CD4-positive, alpha-beta T cell treated with Interleukin-15 for 4 hours (primary cell): ENCODE measurements at regions not wholly inside any gene's neighbourhood (a gene's known extent, or its start where the extent isn't known, plus 50 kb on each side); places are given as distances from the start of the nearest gene placed in this dataset.

Source experiments
- DNase-seq: peaks from one replicate; pipeline ENCODE4 v3.0.0-alpha.2; 2020; ENCODE audit warnings: low spot score

DNA sequence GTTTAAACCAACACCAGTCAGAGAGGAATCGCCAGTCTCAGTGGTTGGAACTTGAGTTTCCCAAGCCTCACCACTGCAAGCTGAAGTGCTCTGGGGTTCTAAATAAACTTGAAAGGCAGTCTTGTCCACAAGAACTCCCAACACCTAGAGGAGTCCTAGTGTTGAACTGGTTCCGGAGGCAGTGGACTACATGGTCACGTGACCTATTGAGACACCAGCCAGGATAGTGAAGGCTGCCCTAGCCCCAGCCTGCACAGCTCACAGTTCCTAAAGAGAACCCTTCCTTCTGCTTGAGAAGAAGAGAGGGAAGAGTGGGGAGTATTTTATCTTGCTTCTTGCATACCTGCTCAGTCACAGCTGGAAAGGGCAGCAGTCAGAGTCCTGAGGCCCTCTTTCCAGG lies 1012.7 kb upstream of the ADGRL3 start:
- no peak for DNase-seq

DNA sequence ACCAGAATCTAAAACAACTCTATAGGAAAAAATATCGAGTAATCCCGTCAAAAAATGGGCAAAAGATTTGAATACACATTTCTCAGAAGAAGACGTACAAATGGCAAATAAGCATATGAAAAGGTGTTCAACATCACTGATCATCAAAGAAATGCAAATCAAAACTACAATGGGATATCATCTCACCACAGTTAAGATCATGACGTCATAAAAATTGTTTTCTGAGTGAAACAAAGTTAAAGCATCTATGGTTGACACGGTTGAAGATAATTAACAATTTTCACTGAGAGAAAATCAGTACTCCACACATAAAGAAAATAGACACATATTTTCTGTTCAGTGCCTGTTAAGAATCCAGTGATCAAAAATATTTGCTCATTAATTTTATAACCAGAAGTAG lies 1010.8 kb upstream of the ADGRL3 start:
- DNase-seq: no peak

DNA sequence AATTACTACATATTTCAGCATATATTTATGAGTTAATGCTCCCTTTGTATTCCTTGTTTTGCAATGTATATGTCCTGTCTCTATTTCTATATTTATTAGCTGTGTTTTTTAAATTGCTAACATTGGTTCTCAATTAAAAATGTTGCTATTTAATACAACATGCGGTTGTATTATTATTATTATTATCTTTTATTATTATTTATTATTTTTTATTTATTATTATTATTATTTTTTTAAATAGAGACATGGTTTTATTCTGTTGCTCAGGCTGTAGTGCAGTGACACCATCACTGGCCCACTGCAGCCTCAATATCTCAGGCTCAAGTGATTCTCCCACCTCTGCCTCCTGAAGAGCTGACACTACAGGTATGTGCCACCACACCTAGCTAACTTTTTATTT lies 1005.9 kb upstream of the ADGRL3 start:
- DNase-seq: no peak

DNA sequence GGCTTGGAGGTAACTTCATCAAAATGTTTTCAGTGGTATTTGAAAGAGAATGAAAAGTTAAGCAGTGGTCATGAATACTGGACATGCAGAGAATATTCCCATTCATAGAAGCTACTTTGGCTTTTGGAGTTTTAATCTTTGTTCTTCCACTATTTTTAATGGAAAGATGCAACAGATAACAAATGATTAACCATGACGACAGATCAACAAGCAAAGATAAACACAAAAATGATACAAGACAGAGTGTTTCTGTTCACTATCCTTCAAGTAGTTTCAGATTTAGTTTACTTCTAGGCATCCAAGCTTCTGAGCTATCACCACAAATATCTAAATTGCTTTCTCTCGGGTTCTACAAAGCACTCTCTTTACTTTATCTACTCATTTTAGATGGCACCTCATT lies 1004.9 kb upstream of the ADGRL3 start:
- DNase-seq: no peak

DNA sequence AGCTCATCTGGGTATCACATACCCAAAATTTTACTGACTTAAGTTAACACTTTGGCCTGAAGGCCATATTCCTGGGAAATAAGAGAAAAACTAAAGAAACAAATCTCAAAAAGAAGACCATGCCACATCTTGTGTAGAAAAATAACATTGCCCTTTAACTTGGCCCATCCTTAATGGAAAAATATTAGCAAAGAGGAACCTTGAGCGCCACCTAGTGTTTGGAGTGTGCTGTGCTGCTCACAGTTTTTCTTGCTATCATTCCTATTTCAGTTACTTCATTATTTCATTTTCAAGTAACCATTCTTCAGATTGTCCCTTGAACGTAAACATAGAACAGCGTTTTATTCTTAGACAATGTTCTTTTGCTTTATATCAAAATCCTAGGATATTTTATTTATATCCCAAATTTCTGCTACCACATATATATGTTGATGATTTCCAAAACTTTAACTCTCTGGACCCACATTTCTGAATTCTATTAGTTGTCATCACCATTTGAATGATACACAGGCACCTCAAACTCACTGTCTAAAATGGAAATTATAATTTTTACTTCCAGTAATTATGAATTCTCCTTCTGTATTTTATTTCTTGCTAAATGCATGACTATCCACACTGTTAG lies 999.0 kb upstream of the ADGRL3 start:
- peak; percentile 6 for DNase-seq

DNA sequence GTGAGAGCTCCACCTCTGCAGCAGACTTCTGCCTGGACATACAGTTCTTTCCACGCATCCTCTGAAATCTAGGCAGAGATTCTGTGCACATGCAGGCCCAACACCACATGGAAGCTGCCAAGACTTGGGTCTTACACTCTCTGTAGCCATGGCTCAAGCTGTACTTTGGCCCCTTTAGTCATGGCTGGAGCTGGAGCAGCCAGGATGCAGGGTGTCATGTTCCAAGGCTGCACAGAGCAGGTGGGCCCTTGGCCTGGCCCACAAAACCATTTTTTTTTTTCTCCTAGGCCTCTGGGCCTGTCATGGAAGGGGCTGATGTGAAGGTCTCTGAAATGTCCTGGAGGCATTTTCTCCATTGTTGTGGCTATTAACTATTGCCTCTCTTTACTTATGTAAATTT lies 990.5 kb upstream of the ADGRL3 start:
- DNase-seq: no peak

DNA sequence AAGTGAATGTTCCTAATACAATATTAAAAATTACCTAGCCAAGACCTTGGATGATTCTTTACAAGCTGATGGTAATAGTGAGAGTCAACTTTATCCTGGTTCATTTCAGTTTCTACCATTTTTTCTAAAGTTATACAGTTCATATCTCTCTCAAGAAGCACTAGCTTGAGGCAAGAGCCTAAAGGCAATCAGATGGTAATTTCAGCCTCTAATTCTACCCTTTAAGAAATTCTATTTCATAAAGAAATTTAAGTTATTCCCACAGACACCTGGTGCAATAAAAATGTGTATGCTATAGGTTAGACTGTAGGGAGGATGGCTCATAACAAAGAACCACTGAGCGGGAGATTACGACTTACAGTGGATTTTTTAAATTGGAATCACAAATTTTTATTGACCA lies 984.2 kb upstream of the ADGRL3 start:
- no peak for DNase-seq

DNA sequence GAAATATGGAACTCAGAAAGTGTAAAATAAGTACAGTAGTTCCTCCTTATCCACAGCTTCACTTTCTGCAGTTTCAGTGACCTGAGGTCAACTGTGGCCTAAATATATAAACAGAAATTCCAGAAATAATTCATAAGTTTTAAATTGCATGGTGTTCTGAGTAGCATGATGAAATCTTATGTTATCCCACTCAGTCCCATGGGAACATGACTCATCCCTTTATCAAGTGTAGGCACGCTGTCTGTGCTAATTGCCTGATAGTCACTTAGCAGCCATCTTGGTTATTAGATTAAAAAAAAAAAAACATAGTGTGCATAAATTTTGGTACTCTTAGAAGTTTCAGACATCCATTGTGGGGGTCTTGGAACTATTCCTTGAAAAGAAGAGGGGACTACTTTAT lies 983.4 kb upstream of the ADGRL3 start:
- DNase-seq: no peak

DNA sequence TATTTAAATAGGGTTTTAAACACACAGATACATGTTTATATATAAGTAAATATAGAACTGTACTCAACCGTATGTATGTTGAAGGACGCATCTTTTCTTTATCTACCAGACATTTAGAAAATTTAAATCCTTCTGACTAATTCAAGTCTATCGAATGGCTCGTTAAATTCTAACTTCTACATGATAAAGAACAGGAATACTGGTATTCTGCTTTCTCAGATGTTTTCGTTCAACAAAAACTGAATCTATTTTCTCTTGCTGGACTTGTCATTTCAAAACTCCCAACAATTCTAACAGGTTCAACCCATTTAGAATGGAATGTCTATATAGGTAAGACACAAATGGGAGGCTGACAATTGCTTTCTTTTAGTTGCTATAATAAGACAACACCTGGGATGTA lies 978.3 kb upstream of the ADGRL3 start:
- DNase-seq: no peak

DNA sequence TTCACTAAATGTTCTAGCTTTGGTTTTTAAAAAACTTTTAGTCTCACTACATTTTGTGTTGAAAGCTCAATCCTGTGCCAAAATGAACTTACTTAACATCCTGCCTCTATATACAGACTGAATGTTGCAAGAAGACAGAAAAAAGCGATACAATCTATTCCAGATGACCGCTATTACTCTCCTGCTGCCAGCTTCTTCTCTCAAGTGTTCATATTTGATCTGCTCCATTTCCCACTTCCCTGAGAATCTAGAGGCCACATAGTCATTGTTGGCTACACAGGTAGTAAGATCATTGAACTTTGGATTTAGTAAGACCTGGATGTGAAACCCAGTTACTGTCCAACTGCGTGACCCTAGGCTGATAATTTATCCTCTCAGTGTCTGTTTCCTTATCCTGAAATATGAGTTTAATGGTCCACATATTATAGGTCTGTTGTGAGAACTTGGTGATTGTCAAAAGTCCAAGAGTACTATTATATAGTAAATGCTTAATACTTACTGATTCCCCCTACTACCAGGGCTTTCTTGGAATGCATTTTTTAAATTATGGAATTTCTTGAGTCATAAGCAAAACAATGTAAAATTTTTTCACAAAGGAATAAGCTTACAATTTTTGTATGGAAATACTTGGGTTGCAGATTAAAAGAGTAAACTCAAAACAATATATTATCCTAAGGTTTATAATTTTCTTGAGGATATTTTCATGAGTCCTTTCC lies 976.8 kb upstream of the ADGRL3 start:
- DNase-seq: no peak

DNA sequence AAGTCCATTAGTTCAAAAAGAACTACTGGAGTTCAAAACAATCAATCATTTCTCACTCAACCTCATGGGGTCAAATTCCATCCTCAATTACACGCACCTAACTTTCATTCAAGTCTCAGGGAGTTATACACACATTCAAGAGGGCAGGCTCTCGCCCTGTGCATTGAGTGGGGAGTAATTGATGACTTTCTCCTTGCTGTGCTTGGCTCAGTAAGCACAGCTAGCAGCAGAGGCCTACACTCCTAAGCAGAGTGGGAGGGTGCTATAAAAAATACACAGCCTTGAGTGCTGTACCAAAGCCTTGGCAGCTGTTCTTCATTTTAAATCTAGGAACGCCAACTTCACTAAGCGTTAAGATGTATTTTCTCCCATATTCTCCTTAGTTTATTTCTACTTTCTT lies 958.3 kb upstream of the ADGRL3 start:
- no peak for DNase-seq

DNA sequence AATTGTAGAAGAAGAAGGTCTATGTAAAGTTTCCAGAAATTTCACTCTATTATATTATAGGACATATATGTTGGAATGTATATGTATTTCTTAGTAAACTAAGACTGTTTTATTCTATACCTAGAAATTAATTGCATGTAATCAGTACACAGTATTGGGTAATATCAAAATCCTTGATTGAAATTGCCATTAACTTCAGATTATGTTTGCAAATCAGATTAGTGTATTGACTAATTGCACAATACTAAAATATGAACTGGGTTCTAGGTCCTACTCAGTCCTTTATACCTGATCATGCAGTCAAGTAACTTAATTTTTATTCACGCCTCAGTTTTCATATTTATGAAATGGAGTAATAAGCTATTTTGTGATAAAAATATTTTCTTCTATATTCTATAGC lies 950.3 kb upstream of the ADGRL3 start:
- DNase-seq: no peak

DNA sequence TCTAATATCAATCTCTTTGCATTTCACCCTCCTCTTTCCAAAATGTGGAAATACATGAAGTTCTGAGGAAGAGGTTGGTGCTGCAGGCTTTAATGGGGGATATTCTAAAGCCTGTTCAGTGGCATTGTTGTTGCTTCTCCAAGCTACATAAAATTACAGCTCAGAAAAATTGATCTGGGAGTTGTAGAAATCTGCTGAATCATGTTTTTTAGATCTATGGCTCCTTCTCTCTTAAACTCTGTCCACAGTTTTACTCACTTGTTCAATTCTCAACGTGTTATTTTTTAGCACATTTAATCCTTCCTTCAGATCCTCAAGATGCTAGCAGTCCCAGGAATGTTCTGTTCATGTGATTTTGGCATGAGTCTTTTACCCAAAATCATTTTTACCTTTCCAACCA lies 949.5 kb upstream of the ADGRL3 start:
- DNase-seq: no peak

DNA sequence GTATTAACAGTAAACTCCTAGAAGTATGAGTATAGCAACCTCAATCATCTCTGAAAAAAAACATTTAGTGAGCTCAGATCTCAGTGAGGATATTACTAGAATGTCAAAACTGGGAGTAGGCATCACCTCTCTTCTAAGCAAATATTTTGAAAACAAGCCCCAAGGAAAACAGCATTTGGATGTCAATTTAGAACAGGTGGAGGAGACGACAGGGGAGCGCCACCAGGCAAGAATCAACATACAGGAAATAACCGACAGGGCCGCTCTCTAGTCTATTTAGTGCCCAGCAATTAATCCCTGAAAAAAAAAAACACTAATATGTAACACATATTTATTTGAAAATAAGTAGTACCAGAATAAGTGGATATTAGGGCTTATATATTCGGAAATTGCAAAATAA lies 940.3 kb upstream of the ADGRL3 start:
- no peak for DNase-seq

DNA sequence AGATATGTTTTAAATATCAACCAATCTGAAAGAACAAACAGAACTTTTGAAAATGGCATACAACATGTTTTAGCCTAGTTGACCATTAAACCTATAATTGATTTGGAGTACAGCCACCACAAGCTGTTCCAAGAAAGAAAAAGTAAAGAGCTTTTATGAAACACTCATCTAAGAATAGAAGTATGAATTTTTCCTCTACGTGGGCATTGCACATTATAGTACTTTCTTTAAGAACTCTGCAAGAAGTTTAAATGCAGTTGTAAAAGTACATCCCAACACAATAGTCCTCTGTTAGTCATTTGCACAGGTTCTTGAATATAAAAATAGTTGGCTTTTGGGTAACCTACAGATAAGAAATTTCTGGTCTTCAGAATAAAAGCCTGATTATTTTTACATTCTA lies 933.6 kb upstream of the ADGRL3 start:
- no peak for DNase-seq

DNA sequence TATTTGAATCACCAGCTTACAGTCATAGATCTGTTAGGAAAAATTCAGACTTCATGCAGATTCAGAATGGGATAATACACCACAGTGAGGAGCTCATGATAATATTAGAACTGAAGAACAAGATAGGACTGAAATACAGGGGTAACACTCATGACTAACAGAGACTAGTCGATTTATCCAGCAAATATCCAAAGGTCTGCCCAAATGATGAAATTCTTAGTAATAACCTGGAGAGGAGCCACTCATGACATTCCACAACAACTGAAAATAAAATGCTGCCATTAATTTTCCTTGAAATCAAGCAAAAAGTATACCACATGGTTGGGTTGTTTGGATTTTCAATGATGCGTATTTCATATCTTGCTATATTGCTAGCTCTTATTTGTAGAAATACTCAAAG lies 903.7 kb upstream of the ADGRL3 start:
- DNase-seq: no peak

DNA sequence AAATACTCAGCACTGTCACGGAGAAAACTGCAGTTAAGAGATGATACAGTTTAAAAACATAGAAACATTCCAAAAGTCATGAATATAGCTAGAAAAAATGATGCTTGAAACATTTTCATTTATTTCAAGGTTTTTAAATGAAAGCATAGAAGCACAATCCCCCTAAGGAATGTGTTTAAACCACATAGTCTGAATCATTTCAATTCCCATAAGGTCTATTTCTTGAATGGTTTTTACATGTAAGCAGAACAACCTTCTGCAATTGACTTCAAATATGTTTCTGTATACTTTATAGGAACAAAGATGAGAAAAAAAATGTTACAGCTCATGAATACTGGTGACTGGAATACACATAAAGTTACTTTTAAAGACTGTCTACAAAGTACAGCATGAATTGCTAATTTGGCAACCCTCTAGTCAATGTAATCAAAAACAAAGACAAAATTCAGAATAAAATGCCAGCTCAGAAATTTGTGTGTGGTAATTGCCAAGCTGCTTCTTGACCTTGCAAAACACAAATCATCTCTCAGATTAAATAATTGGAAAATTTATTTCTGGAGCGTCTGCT lies 886.4 kb upstream of the ADGRL3 start:
- no peak for DNase-seq

DNA sequence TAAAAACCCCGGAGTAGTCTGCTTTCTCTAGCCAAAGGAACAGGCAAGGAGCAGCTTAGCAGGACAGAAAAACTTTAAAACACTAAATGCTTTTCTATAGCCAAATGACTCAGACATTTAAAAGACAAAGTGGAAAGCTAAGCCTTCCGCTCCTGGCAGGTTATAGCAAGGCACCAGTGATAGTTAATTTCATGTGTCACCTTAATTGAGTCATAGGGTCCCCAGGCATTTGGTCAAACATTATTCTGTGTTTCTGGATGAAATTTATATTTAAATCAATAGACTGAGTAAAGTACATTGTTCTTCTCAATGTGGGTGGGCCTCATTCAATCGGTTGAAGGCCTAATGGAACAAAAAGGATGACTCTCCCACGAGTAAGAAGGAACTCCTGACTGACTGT lies 885.7 kb upstream of the ADGRL3 start:
- no peak for DNase-seq

DNA sequence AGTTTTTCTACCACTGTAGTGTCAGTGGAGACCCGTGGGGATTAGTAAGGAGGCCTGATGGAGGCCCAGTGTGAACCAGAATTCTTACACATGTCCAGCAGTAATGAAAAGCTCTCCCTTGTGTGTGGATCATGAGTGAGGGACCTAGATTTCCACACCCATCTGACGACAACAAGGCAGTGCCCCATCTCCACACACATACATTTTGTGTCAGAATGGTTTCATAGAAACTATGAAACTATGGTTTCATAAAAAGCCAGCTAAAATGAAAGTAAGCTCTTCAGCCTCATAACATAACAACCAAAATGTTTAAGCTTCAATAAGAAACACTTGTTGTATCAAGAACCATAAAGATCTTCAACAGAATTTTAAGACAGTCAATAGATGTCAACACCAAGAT lies 884.5 kb upstream of the ADGRL3 start:
- no peak for DNase-seq

DNA sequence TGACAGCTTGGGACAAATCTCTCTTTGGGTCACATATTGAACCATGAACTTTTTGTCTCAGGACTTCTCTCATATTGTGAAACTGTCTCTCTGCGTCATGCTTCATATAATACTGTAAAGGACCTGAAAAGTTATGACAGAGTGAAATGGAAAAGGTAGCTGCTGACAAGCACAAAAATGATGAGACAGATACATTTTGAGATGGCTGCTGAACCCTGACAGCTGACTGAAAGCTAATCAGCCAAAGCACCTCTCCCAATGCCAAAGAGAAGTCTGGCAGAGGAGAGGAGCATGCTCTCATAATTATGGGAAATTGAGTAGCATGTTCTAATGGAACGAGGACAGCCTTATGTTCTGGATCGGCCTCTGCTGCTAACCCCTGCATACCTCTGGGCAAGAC lies 873.4 kb upstream of the ADGRL3 start:
- DNase-seq: no peak

DNA sequence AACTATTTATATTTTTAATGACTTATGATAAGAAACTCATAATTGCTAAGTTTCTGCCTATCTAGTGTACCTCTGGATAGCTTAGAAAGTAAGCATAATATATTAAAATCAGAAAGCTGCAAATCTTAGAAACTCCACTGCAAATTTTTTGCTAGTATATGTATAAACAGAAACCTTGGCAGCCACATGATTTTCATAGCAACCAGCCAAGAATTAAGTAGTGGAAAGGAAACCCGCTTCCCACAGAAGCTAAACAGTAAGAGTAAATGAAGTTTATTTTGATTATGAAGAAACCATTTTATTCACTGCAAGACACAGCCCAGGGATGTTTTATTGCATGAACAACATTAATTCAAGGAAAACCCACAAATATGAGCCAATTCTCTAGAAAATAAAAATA lies 872.5 kb upstream of the ADGRL3 start:
- DNase-seq: no peak

DNA sequence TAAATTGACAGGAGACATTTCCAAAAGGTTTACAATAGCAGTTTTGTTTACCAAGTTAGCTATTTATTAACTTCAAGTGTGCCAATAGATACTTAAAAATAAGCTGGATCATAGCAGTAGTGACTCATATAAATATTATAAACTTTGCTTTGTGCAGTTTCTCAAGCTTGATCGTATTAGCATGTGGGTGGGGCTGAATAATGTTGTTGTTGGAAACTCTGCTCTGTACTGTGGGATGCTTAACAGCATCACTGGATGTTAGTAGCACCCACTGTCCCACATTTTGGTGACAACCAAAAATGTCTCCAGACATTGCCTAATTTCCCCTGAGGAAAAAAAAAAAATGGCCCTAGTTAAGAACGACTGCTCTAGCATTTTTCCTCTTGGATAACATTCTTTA lies 855.2 kb upstream of the ADGRL3 start:
- DNase-seq: no peak

DNA sequence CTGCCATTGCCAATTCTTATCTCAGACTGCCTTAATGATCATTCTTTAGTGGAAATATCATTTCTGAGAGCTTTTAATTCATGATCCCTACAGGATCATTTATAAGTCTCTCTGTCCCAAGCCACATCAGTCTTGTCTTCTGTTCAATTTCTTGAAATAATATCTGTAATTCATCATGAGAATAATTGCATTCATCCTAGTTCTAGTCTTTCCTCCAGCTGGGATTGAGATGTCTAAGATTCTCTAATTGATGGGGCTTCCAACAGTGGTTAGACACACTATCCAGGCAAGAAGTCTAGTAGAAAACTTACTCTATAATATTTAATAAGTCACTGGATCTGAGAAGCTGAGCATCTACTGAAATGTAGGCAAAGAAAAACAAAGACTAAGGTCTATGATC lies 854.7 kb upstream of the ADGRL3 start:
- DNase-seq: no peak

DNA sequence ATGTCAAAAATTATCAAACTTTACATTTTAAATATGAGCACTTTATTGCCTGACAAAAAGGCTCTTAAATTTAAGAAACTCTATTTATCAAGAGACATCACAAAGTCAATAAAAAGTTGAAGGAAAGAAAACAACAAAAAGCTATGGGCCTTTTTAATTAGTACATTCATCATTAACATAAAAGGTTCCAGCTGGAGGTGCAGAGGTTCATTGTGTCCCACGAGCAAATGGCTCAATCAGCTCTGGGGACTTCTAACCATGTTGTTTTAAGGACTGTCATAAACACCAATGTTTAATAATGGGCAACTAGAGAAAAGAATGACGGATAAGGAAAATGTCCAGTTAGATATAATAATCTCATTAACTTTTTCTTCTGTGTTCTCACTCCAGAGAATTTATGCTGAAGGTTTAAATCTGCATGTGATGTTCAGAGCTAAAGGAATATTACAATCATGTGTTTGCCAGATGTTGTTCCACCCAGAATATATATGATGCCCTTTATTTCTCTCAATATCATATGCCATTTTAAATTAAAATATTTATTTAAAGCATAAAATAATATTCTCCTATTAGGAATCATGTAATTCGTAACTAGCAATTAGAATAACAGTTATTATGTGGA lies 840.3 kb upstream of the ADGRL3 start:
- DNase-seq: no peak
